ENCODE measurements at regions not wholly inside any gene's neighbourhood (a gene's known extent, or its start where the extent isn't known, plus 50 kb on each side); places are given as distances from the start of the nearest gene placed in this dataset.

DNA sequence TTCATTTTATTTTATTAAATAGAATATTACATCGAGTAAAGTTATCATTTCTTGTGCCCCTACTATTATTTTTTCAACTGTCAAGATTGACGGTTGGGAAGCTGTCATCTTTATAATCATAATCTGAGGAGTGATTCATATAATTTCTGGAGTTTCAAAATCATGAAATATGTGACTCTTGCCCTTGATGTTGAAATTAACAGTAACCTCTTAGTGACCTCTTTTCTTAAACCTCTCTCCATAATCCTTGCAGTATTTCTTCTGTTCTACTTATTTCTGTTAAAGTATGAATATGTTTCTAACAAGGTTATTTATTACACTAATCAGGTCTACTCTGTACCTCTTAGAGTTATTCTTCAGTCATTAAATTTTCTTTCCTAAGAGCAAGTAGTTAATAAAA, 663.8 kb downstream of the LIG4 start:
- intact Hi-C loops (cut with DNase I): no loop called here

DNA sequence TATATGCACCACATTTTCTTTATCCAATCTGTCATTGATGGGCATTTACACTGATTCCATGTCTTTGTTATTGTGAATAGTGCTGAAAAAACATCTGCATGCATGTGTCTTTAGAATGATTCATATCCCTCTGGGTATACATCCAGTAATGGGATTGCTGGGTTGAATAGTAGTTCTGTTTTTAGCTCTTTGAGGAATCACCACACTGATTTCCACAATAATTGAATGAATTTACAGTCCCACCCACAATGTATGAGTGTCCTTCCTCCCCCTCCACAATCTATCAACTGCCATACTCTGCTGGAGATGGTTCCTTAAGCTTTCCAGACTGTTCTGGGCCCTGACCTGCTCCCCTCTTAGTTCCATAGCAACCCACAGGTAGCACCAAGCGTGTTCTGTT, 667.0 kb downstream of the LIG4 start:
- Histone ChIP-seq H3K36me3 (no peaks in the 10 kb centered on the region), H3K27ac (replicated peaks in 1 of 4) (no peak overlapping the region), H3K9me3 (no peaks in the 10 kb centered on the region), H3K4me3 (no peak overlapping the region), H3K4me1 (no peaks in the 10 kb centered on the region), H3K27me3 (no peaks in the 10 kb centered on the region)
- intact Hi-C loops (cut with DNase I): no loop called here
- DNase-seq (ENCODE audit: extremely low spot score): no peak
- TF ChIP-seq CTCF (IDR thresholded peaks at IDR 0.05): no peak
- no peak for TF ChIP-seq EP300 (IDR thresholded peaks at IDR 0.05)
- no peak for TF ChIP-seq POLR2AphosphoS5 (IDR thresholded peaks at IDR 0.05)
- no peak for TF ChIP-seq POLR2A (IDR thresholded peaks at IDR 0.05; ENCODE audit: low read depth)
- 64% methylated on average over 1 of the region's 1 CpG for WGBS

More for the DNA sequence above, 663.8 kb downstream of the LIG4 start:
- WGBS: 60% methylated on average over 2 of the region's 2 CpGs
- no peak for TF ChIP-seq POLR2AphosphoS5 (IDR thresholded peaks at IDR 0.05)
- TF ChIP-seq CTCF (IDR thresholded peaks at IDR 0.05): no peak
- TF ChIP-seq POLR2A (IDR thresholded peaks at IDR 0.05; ENCODE audit: low read depth): no peak
- no peak for TF ChIP-seq EP300 (IDR thresholded peaks at IDR 0.05)
- Histone ChIP-seq H3K27ac (replicated peaks in 1 of 4) (no peak overlapping the region), H3K9me3 (no peaks in the 10 kb centered on the region), H3K4me3 (no peak overlapping the region), H3K36me3 (no peaks in the 10 kb centered on the region), H3K4me1 (no peaks in the 10 kb centered on the region), H3K27me3 (no peaks in the 10 kb centered on the region)
- DNase-seq (ENCODE audit: extremely low spot score): no peak

- Histone ChIP-seq H3K36me3 (no peaks in the 10 kb centered on the region), H3K27ac (replicated peaks in 1 of 4) (no peak overlapping the region), H3K9me3 (no peaks in the 10 kb centered on the region), H3K4me1 (no peaks in the 10 kb centered on the region), H3K27me3 (no peaks in the 10 kb centered on the region), H3K4me3 (no peak overlapping the region)
- no peak for DNase-seq (ENCODE audit: extremely low spot score)
- WGBS: 83% methylated on average over 5 of the region's 5 CpGs
- intact Hi-C loops (cut with DNase I): no loop called here
- TF ChIP-seq POLR2A (IDR thresholded peaks at IDR 0.05; ENCODE audit: low read depth) (no peak), CTCF (IDR thresholded peaks at IDR 0.05) (no peak), POLR2AphosphoS5 (IDR thresholded peaks at IDR 0.05) (no peak), EP300 (IDR thresholded peaks at IDR 0.05) (no peak)
Observed at GRCh38 chr13:107545946-107546502, 669.3 kb downstream of the LIG4 start.

- WGBS: 47% methylated on average over 1 of the region's 1 CpG
- H3K27me3 ChIP-seq: no peaks in the 10 kb centered on the region
- H3K9me3 ChIP-seq: no peaks in the 10 kb centered on the region
- H3K36me3 ChIP-seq: no peaks in the 10 kb centered on the region
- no peak for TF ChIP-seq POLR2A (IDR thresholded peaks at IDR 0.05; ENCODE audit: low read depth)
- no peak for TF ChIP-seq CTCF (IDR thresholded peaks at IDR 0.05)
- TF ChIP-seq EP300 (IDR thresholded peaks at IDR 0.05): no peak
- no peak for TF ChIP-seq POLR2AphosphoS5 (IDR thresholded peaks at IDR 0.05)
- DNase-seq (ENCODE audit: extremely low spot score): no peak
- intact Hi-C loops (cut with DNase I): no loop called here
- no peaks in the 10 kb centered on the region for H3K4me1 ChIP-seq
- H3K4me3 ChIP-seq: no peak overlapping the region
- H3K27ac ChIP-seq (replicated peaks in 1 of 4): no peak overlapping the region
Observed at GRCh38 chr13:107534548-107534947, 680.8 kb downstream of the LIG4 start.

GRCh38 chr13:107531816-107532215, 683.5 kb downstream of the LIG4 start:
- TF ChIP-seq POLR2A (IDR thresholded peaks at IDR 0.05; ENCODE audit: low read depth) (no peak), POLR2AphosphoS5 (IDR thresholded peaks at IDR 0.05) (no peak), EP300 (IDR thresholded peaks at IDR 0.05) (no peak), CTCF (IDR thresholded peaks at IDR 0.05) (no peak)
- intact Hi-C loops (cut with DNase I): no loop called here
- no peak overlapping the region for H3K4me3 ChIP-seq
- 64% methylated on average over 2 of the region's 2 CpGs for WGBS
- no peaks in the 10 kb centered on the region for H3K27me3 ChIP-seq
- no peak for DNase-seq (ENCODE audit: extremely low spot score)
- H3K36me3 ChIP-seq: no peaks in the 10 kb centered on the region
- H3K4me1 ChIP-seq: no peaks in the 10 kb centered on the region
- H3K9me3 ChIP-seq: no peaks in the 10 kb centered on the region
- no peak overlapping the region for H3K27ac ChIP-seq (replicated peaks in 1 of 4)
